ENCODE measurements at regions not wholly inside any gene's neighbourhood (a gene's known extent, or its start where the extent isn't known, plus 50 kb on each side); places are given as distances from the start of the nearest gene placed in this dataset.

DNA sequence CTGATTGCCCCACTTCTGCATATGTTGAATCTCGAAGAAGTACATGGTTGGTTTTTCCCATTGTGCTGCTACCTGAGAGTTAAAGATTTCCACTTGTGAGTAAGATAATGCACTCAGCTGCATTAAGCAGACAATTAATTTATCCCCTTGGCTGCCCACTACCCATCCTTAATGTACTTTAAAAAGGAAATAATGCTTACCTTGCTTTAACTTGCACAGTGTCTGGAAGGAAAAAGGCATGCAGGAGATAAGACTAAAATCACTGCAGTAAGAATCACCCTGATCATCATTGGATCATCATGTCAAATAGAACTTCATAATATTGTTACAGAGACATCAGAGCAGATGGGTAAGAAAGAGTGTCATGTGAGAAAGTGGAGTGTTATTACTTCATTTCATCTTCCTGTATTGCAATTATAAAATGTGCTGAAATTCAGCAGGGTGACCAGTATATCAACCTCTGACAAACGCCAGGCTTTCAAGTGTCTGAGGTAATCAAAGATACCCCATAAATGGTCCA is 207.3 kb upstream of the PIK3C3 start:
- no peak for DNase-seq
- Histone ChIP-seq H3K4me3 (ENCODE audit: low read length in 3 of 3) (no peak overlapping the region), H3K27ac (ENCODE audit: low read depth in 2 of 2, low read length in 2 of 2) (no peak overlapping the region), H3K36me3 (ENCODE audit: control insufficient read depth in 2 of 3, insufficient read depth in 3 of 3, low read length in 3 of 3) (no peaks in the 10 kb centered on the region), H3K9me3 (ENCODE audit: control insufficient read depth in 2 of 3, insufficient read depth in 1 of 3, low read length in 3 of 3) (no peaks in the 10 kb centered on the region), H3K4me1 (ENCODE audit: control insufficient read depth in 2 of 3, insufficient read depth in 2 of 3, low read depth in 1 of 3, low read length in 3 of 3) (no peaks in the 10 kb centered on the region), H3K27me3 (ENCODE audit: control insufficient read depth, insufficient read depth, low read length) (no peaks in the 10 kb centered on the region), H3K9ac (ENCODE audit: low read length in 3 of 3) (no peak overlapping the region)
- intact Hi-C loops (cut with DNase I), result no loop called here
- no peak for FAIRE-seq
- TF ChIP-seq CTCF (IDR thresholded peaks at IDR 0.05; ENCODE audit: borderline replicate concordance, extremely low read depth, insufficient read depth), result no peak

- peak in 4 of 5 donors; percentile 71 to 82 (median 74) for DNase-seq
- Histone ChIP-seq H3K4me3 (ENCODE audit: low read length in 3 of 3) (no peak overlapping the region), H3K36me3 (ENCODE audit: control insufficient read depth in 2 of 3, insufficient read depth in 3 of 3, low read length in 3 of 3) (no peaks in the 10 kb centered on the region)
Measured at GRCh38 chr18:41745166-41746049, 209.6 kb upstream of the PIK3C3 start.

DNA sequence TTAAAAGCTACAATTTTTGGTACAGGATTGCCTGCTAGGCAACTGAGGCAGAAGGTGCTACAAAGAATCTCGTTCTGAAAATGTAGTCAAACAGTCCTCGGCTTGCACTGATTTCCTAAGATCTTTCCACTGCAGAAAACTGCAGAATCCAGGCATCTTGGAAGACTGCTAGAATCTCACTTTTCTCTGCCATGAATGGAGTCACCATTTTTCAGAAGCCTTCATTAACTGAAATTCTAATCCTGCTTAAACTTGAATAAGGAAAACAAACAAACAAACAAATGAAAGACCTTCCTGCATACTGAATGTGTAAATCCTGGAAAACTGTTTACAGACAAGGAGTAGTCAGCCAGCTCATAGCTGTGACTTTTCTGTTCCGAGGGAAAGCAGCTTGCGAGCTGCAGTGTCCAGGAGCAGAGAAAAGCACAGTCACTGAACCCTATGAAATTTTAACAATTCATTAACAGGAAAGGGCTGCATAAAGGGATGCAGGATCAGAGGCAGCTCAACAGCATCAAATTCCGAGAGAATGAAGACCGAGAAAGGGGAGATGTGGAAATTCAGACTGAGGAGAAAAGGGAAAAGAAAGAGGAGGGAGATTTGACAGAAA is 210.5 kb upstream of the PIK3C3 start:
- Histone ChIP-seq H3K27ac (ENCODE audit: low read depth in 2 of 2, low read length in 2 of 2) (no peak overlapping the region), H3K9me3 (ENCODE audit: control insufficient read depth in 2 of 3, insufficient read depth in 1 of 3, low read length in 3 of 3) (no peaks in the 10 kb centered on the region), H3K4me3 (ENCODE audit: low read length in 3 of 3) (no peak overlapping the region), H3K4me1 (ENCODE audit: control insufficient read depth in 2 of 3, insufficient read depth in 2 of 3, low read depth in 1 of 3, low read length in 3 of 3) (no peaks in the 10 kb centered on the region), H3K36me3 (ENCODE audit: control insufficient read depth in 2 of 3, insufficient read depth in 3 of 3, low read length in 3 of 3) (no peaks in the 10 kb centered on the region), H3K9ac (ENCODE audit: low read length in 3 of 3) (no peak overlapping the region), H3K27me3 (ENCODE audit: control insufficient read depth, insufficient read depth, low read length) (no peaks in the 10 kb centered on the region)
- peak in 2 of 5 donors; percentile 41 to 50 for DNase-seq
- no peak for FAIRE-seq
- TF ChIP-seq CTCF (IDR thresholded peaks at IDR 0.05; ENCODE audit: borderline replicate concordance, extremely low read depth, insufficient read depth), result no peak
- intact Hi-C loops (cut with DNase I), result no loop called here

More at GRCh38 chr18:41745166-41746049, 209.6 kb upstream of the PIK3C3 start:
- no peak overlapping the region for H3K27ac ChIP-seq (ENCODE audit: low read depth in 2 of 2, low read length in 2 of 2)
- no peak for FAIRE-seq
- TF ChIP-seq CTCF (IDR thresholded peaks at IDR 0.05; ENCODE audit: borderline replicate concordance, extremely low read depth, insufficient read depth), result peak; percentile 42
- no peaks in the 10 kb centered on the region for H3K4me1 ChIP-seq (ENCODE audit: control insufficient read depth in 2 of 3, insufficient read depth in 2 of 3, low read depth in 1 of 3, low read length in 3 of 3)
- H3K27me3 ChIP-seq (ENCODE audit: control insufficient read depth, insufficient read depth, low read length), result no peaks in the 10 kb centered on the region
- H3K9me3 ChIP-seq (ENCODE audit: control insufficient read depth in 2 of 3, insufficient read depth in 1 of 3, low read length in 3 of 3), result no peaks in the 10 kb centered on the region
- no peak overlapping the region for H3K9ac ChIP-seq (ENCODE audit: low read length in 3 of 3)
- intact Hi-C loops (cut with DNase I), result no loop called here
